HG03039 (cell line): ENCODE measurements at regions not wholly inside any gene's neighbourhood (a gene's known extent, or its start where the extent isn't known, plus 50 kb on each side); places are given as distances from the start of the nearest gene placed in this dataset.
"Not testable (repeated sequence)": the region's sequence is repeated elsewhere in the genome, so short reads cannot be mapped to it uniquely, and the experiment has no call there.

ENCODE experiments used
- ATAC-seq: cut with Tn5 transposase; IDR thresholded peaks from one replicate; pipeline ENCODE4 v1.9.1; 2021; ENCODE audit warnings: mild to moderate bottlenecking, moderate library complexity; ENCODE audit not compliant: unreplicated experiment

DNA sequence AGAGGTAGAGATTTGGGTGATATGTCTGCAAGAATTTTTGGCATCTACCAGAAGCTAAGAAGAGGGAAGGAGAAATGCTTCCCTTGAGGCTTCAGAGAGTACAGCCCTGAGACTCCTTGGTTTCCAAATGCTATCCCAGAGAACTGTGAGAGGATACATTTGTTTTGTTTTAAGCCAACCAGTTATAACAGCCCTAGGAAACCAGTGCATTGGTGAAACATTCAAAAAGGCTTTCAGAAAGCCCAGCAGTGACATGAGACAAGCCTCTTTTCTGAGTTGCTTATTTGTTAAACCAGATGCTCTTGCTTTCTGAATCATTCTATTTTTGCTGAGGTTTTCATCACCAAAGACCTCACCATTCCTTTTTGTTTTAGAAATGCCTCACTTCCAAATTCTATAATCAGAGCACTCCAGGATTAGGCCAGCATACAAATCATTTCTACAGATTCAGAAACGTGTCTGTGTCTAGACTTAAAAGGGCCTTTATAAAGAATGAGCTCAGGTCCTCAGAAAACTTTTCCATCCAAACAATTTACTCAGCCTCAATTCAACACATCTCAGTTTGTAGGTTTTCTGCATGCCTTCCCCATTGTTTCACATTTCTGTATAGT lies 1617.8 kb upstream of the FLRT2 start:
- no peak for ATAC-seq

DNA sequence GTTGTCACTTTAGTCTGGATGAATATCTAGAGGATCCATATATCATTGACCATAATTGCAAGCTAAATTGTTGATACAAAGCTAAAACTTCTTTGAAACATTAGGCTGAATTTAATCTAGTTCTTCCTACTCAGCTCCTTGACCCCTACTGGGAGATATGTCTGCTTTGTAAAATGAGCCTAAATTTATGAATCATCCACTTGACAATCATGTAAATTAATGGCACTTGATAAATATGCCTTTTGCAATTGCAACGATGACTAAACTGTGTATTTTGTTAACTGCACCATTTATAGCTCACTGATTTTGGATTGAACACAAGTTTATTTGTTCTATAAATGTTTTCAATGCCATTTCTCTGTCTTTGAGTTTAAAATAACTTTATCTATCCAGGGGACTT lies 1616.5 kb upstream of the FLRT2 start:
- no peak for ATAC-seq

DNA sequence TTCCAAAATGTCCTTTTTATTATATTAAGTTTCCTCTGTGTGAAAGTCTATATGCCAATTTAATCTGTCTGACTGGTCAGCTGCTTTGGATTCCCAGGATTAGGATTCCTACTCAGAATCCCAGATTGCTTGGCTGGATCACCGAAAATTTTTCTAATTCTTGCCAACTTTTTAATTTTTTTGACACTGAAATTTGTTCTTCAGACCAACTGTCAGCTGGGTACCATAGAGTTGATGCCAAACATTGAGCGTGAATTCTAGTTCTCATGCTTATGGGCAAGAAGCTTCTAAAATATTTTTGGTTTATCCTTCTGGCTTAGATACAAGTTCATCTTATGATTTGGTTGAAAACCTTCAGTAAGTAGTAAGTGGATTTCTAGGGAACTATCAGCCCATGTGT lies 1611.4 kb upstream of the FLRT2 start:
- no peak for ATAC-seq

DNA sequence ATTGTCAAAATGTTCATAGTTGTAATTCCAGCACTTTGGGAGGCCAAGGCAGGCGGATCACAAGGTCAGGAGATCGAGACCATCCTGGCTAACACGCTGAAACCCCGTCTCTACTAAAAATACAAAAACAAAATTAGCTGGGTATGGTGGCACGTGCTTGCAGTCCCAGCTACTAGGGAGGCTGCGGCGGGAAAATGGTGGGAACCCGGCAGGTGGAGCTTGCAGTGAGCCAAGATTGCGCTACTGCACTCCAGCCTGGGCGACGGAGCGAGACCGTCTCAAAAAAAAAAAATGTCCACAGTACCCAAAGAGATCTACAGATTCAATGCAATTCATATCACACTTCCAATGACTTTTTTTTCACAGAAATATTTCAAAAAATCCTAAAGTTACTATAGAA lies 1610.3 kb upstream of the FLRT2 start:
- ATAC-seq, result not testable (repeated sequence)

DNA sequence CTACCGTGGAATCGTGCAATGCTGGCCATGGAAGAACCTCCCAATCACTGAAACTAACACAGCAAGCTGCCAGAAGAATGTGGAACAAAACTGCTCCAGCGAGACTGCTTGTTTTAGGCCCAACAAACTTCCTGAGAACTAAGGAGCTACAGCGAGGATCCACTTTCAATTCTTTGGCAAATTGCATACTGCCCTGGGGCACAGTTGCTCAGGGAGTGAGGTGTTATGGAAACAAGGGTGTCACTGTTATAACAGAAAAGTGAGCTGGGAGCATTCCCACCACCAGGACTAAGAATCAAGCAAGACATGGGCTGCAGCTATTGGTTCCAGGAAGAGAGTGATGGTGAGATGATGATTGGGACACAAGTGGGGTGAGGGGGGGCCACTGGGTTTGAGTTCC lies 1606.1 kb upstream of the FLRT2 start:
- no peak for ATAC-seq

DNA sequence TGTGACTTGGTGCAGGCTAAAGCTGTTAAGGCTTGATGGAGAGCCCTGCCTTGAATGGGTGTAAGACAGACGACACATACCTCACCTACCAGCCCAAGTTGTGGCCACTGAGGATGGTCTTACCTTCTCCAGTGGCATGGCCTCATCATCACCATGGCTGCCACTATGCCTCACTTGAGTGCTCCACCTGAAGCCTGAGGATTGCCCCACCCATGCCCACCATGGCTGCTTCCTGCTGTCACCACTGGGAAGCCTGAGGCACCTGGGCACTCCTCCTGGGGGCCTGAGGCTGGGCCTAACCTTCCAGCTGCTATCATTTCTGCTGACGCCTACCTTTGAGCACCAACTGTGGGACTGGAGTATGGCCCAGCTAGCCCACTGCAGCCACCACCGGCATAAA lies 1605.7 kb upstream of the FLRT2 start:
- no peak for ATAC-seq

DNA sequence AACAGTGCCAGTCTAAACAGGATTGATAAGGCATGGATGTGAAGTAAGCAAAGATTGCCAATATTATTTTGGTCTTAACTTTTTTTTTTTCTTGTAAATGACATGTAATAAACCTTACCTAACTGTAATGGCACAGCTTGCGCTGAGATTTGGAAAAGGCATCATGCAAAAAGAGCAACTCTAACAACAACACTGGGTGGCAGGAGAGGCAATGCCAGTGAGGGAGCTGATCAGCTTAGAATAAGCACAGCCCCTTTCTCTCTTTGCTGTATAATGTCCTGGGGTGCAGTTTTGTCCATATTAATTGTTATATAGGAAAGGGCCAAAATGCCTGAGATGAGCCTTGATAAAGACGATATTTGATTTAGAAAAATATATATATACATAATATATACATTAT lies 1589.7 kb upstream of the FLRT2 start:
- no peak for ATAC-seq

DNA sequence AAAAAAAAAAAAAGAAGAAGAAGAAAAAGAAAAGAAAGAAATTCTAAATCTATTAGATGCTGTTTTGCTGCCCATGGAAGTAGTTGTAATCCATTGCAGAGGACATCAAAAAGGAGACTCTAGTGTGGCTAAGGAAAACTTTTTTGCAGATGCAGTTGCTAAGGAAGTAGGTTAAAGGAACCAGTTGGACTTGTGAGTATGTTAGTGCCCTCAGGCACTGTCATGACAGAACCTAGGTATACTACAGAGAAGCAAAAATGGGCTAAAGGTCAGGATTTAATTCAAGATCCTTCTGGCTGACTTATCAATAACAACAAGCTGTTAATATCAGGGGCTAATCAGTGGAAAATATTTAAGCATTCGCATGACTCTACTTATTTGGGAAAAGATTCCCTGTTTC lies 1571.6 kb upstream of the FLRT2 start:
- no peak for ATAC-seq

DNA sequence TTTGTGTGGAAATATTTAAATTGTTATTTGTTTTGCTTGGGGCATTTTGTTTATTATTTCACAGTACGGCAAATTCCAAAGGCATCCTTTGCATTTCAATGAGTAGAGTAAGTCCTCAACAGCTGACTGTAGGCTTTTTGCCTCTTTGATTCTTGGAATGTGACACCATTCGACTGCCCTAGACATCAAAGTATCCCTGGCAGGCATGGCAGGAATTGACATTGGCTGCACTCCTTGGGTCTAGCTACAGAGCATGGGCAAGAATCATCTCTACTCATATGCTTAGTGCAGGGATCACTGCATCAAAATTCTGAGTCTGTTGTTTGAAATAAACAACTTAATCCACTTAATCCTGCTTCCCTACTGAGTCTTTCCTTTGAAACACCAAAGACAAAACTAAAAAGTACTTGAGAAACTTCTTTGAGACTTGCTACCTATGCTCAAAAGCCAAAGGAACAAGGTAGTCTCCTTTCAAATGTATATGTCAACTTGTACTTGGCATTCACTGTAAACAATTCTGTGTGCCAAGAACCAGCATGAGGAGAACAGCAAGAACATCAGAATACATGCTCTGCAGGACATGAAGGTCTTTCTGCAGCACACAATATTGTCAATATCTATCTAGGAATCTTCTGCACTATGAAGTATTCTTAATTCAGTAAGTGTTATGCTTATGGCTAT lies 1569.0 kb upstream of the FLRT2 start:
- no peak for ATAC-seq

DNA sequence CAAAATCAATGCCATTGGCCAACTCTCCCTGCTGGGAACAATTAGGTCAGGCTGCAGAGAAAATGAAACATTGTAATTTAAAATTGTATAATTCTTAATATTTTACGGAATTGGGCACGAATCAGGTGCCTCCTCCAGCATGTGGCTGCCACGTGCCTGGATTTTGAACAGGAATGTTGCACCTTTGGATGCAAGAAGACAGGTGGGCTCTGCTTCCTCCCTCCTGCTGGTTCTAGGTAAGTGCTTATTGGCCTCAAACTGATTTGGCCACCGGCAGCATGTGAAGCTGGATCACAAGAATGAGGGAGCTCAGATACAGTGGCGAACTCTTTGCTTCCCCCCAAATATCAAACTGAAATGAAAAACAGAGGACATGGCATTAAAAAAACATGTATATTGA lies 1559.9 kb upstream of the FLRT2 start:
- no peak for ATAC-seq

DNA sequence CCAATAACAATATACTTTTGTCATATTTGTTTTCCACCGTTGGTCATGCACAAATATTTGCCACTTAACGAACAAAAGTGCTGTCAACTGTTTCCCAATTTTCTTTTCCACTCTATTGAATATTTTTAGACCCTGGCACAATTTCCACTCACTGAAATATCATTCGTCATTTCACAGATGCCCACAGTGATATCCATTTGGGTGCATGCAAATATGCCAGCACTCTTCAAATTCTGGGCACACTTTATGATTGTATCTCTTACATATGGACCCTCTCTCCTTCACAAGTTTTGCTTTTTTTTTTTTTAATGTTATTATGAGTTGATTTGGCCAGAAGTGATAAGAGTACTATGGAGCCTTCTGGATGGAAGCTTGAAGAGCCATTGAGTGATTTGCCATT lies 1557.3 kb upstream of the FLRT2 start:
- ATAC-seq, result no peak

DNA sequence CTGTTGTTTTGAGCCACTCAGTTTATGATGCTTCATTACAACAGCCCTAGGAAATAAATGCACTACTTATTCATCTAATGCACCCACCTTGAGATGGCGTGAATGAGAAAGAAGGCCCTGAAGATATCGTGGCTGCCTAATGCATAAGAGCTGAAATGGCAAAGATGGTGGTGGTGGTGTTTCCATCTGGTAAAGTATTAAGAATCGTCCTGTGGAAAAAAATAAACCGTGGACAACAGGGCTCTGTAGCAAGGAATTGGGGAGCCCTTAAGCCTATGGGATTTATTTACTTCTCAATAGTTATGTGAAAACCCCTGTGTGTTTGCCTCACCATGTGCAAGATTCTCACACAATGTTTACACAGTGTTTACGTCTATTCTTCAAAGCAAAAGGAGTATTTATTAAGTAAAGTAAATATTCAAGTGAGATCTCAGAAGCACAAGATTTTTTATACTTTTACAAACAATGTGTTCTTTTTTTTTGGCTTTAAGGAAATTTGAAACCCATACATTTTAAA lies 1555.2 kb upstream of the FLRT2 start:
- ATAC-seq, result no peak

DNA sequence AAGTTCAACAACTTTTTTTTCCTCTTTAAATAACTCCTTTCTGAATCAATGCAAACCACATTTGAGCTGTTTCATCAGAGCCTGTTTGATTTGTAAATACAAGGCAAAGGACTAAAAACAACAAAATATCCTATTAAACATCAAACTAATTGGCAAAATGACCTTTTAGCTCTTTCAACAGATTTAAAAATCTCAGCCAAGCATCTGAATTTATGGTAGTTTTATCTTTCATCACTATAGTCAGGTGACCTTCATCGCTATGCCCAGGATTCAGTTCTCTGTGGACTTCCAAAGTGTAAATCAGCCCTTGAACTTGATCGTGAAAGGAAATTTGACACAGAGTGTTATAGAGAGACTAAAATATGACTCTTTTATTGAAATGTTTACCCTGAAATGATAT lies 1554.5 kb upstream of the FLRT2 start:
- no peak for ATAC-seq

DNA sequence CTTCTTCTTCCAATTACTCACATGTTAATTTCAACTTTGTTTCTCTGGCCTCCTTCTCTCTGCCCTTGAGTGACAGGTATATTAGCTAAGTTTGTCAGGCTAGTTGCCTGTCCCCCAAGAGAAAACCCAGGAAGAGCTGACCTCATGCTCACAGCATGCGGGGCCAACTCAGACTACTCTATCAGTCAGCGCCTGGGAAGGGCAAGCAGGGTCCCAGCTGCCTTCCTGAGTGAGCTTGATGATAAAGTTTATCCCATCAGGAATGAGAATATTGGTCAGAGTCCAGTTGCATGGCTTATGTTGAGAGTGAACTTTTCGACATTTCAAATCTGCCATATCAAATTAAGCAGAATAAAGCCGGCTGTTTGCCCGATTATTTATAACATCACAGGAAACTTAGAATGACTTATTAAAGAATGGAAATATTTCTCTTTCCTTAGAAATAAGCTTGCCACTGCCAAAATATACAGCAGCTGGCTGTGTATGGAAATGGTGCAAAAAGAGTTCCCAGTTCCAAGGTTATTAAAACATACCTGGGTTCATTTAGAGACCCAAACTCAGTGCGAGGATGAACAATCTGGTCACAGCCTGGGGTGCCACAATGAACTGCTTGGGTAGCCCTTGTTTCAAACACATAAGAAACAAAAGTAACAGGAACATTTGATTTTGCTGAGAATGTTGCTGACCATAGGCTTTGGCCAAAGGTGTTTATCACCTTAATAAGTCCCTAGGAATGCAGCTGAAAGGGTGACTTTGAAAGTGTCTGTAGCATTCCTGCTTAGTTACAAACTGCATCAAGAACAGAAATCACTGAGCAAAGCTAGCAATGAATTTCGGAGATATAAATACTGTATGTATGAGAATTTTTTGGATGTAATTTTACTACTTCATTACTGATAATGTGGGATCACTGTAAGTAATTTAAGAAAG lies 1553.8 kb upstream of the FLRT2 start:
- no peak for ATAC-seq

DNA sequence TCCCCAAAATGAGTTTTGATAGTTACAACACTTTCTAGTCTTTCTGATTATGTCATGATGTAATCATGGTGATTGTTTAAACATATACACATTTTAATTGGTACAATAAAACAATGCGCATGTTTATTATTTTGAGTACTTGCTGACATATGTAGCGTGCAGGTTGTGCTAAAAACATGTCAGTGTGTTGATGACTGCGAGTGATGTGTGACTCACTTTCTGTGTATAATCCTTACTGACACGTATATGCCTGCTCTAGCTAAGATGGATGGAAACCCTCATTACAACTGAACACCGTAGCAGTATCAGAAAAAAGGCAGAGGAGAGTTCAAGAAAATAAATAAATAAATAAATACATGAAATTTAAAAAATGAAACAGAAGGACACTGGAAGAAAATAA lies 1552.4 kb upstream of the FLRT2 start:
- no peak for ATAC-seq

DNA sequence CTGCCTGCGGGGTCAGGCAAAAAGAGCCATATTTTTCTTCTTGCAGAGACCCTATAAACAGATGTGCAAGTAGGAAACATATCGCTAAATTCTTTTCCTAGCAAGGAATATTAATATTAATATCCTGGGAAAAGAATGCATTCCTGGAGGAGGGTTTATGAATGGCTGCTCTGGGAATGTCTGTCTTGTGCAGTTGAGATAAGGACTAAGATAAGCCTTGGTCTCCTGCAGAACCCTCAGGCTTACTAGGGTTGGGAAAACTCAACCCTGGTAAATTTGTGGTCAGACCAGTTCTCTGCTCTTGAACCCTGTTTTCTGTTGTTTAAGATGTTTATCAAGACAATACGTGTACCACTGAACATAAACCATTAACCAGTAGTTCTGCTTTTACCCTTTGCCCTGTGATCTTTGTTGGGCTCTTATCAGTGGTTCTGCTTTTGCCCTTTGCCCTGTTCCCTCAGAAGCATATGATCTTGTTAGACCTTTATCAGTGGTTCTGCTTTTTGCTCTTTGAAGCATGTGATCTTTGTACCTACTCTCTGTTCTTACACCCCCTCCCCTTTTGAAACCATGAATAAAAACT lies 1548.2 kb upstream of the FLRT2 start:
- not testable (repeated sequence) for ATAC-seq

DNA sequence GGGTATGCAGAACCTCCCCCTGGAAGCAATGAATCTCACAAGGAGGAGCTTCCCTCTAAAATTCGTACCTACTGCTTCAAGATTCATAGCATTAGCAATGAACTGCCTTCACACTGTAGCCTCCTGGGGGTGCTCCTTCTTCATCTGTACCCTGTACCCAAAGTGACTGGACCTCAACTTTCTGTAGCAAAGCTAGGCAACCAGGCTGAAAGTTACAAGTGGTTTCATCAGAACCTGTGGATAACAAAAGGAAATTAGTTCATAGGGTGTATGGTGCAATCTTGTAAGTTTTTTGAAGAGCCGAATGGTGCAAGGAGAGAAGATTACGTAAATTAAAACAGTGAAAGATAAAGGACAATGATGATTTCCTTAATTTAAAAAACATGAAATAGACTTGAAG lies 1541.7 kb upstream of the FLRT2 start:
- no peak for ATAC-seq

DNA sequence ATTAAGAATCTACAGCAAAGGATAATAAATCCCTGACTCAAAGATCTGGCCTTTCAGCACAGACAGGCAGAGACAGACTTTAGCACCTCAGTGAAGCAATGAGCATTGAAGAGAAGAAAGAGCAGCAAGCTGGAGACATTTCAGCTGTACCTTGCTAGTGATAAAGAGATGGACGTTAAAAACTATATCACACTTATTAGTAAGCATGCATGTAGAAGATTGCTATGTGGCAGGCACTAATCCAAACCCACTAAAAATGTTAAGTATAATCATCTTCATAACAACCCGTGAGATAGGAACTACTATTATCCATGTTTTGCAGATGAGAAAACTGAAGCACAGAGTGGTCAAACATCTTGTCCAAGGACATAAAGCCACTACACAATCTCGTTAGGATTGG lies 1538.3 kb upstream of the FLRT2 start:
- no peak for ATAC-seq

DNA sequence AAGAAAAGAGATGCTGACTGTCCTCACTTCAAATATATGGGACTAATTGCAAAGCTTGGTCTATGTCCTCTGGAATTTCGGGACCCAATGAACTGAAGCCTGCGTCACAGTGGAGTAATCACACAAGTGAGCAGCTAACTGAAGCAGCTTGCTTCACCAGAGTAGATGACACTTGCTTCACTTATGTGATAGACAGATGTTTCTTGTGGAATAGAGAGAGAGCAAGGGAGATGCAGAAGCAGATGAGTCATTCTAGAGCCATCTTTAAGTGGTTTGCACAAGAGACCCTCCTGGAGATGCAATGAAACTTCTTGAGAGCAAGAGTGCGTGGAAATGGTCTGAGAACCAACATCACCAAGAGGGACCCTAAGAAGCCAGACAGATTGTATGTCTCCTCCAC lies 1537.1 kb upstream of the FLRT2 start:
- no peak for ATAC-seq

DNA sequence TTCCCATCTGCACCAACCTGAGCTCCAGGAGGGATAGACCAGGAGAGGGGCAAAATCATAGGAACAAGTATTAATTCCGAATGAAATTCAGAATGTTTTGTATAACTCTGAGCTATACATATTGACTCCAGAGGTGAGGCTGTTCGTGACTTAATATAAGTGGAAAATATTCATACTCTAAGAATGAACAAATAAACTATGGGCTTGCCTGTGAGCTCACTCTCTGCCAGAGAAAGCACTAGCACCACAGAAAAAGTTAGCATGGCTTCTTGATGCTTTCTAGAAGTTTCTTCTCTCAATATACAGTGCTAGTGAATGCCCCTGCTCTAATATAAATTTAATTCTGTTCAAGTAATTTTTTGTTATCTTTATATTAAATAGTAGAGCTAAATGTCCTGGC lies 1536.4 kb upstream of the FLRT2 start:
- no peak for ATAC-seq

DNA sequence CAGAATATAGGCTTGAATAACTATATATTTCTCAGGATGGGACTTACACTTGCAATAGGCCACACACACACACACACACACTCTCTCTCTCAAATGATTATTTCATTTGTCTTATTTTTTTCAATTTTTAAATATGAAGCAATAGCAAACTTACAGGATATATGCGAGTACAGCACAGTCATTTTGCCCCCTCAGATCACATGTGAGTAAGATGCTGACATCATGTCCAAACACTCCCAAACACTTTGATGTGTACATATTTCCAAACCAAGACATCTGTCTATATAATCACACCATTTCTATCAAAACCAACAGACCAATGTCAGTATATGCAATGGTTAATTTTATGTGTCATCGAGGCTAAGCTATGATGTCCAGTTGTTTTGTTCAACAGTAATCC lies 1535.9 kb upstream of the FLRT2 start:
- no peak for ATAC-seq
